GF-D8 (cell line): ENCODE measurements at regions not wholly inside any gene's neighbourhood (a gene's known extent, or its start where the extent isn't known, plus 50 kb on each side); places are given as distances from the start of the nearest gene placed in this dataset.

Source experiments
- DNase-seq: peaks from one replicate; lab custom pipeline; 2025; lab: John Stamatoyannopoulos, UW

DNA sequence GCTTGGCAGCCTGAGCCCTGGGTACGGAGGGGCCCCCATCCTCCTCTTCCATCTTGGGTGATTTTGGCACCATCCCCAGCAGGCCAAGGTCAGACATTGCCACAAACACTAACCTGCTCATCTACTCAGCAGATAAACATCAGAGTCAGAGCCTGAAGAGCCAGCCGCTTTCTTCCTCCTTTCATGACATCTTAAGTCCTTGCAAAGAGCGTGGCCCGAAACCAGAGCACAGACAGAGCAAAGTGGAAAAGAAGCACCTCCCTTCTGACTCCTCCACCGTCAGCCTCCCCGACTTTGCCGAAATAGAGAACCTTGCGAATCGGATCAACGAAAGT lies 60.4 kb upstream of the RPH3AL start:
- no peak for DNase-seq

DNA sequence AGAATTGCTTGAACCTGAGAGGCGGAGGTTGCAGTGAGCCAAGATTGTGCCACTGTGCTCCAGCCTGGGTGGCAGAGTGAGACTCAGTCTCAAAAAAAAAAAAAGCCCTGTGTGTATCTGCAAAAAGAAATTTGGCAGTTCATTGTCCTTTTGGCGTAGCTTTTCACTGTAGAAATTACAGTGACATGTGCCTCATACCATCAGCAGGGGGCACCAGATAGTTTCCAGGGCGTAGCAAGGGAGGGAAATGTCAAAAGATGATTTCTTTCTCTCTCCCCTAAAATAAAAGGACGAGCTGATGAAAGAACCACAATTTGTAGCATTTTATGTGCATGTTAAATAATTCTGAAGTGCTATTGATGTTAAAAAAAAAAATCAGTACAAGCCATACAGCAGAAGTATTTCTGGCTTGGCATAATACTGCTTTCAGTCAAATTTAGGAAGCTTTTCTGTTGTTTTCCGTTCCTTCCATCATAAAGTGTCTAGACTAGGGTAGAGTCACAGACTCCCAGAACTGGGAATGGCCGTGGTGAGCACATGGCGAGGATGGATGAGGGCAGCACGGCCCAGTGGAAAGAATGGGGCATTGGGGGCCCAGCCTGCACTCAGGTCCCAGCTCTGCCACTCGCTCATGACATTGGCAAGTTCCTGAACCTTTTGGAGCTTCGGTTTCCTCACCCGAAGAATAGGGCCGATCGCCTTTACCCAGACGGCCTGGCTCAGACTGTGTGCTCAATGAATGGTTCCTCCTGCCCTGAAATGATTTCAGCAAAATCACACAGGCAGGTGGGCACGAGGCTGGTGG lies 59.8 kb upstream of the RPH3AL start:
- peak; percentile 9 for DNase-seq

DNA sequence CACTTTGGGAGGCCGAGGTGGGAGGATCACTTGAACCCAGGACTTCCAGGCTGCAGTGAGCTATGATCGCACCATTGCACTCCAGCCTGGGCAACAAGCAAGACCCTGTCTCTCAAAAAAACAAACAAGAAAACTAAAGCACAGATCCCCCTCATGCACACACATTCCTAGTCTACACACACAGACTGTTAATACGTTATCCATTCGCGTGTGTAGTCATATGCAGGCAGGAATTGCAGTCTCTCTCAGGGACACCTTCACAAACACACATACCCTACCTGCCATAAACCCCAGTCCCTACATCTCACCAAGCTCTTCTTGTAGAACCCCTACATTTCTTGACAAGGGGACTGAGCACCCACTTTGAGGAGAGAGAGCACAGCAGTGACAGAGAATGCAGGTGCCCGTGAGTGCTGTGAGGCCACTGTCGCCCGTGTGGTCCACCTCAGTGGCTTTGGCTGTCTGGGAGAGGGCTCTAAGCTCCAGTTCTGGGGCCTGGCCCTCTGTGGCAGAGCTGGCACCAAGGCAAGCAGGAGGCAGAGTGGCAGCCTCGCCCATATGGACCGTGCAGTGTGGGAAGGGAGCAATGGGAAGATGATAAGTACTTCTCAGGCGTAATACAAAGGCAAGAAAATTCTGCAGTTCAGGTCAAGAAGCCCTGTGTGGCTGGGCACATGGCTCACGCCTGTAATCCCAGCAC lies 59.0 kb upstream of the RPH3AL start:
- DNase-seq, result no peak

DNA sequence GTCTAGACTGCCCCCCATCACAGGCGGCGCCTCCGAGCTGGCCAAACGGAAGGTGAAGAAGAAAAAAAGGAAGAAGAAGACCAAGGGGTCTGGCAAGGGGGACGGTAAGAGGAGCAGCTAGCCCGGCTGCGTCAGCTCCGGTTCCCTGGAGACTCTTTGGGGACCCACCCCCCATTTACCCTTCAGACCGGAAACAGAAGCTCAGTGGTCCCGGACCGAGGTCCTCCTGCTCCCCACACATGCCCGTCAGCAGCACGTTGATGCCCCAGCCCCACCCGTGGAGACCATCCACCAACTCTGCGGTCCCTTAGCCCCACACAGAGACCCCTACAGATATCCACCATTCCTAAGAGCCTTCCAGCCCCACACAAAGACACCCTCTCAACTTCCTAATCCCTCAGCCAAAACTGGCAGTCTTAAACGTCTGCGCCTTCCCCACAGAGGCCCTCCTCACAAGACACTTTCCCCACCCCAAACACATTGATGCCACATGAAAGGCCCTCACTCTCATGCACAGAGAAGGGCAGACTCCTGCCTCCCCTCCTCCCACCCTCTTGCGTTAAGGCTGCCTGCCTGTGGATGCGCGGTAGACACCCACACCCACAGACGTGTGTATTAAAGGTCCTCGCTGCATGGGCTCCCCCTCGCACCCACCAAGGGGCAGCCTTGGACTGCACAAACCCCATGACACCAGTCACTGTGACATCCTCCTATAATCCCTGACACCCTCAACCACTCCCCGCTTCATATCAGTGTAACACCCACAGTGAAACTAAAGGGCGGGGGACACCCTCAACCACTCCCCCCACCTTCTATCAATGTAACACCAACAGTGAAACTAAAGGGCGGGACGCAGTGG lies 58.2 kb upstream of the RPH3AL start:
- no peak for DNase-seq

DNA sequence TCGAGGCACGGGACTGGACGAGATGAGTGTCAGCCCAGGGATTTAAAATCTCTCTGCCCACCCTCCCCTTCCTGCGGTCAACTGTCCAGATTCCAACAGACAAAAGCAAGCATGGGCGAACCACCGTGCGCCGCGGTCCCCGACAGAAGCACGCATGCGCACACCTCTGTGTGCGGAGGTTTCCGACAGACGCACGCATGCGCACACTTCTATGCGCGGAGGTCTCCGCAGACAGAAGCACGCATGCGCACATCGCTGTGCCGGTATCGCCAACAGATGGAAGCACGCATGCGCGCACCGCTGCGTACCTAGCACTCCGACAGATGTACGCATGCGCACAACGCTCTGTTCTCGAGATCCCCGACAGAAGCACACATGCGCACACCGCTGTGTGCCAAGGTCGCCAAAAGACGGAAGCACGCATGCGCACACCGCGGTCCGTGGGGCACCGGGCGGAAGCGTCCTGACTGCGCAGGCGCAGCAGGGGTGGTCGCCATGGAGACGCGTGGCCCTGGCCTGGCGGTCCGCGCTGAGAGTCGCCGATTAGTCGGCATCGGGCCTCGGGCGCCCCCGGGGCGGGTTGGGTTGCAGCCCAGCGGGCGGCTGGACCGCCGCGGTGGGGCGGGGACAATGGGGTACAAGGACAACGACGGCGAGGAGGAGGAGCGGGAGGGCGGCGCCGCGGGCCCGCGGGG lies 57.4 kb upstream of the RPH3AL start:
- peak; percentile 89 for DNase-seq

DNA sequence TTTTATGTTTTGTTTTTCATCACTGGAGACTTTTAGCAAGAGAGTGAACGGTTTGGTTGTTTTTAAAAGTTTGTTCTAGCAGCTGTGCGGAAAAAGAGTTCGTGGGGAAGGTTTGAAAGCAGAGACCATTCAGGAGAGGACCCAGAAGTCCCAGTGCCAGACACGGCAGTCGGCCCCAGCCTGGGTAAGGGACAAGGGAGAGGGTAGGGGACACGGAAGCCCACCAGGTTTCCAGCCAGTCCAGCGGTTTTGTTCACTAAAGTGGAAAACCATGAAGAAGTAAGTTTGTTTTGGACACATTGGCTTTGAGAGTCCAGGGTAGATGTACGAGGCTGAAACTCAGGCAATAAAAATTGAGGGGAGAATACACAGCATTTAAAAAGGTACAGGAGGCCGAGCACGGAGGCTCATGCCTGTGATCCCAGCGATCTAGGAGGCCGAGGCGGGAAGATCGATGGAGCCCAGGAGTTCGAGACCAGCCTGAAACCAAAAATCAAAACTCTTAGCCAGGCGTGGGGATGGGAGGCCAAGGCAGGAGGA lies 56.8 kb upstream of the RPH3AL start:
- DNase-seq, result no peak

DNA sequence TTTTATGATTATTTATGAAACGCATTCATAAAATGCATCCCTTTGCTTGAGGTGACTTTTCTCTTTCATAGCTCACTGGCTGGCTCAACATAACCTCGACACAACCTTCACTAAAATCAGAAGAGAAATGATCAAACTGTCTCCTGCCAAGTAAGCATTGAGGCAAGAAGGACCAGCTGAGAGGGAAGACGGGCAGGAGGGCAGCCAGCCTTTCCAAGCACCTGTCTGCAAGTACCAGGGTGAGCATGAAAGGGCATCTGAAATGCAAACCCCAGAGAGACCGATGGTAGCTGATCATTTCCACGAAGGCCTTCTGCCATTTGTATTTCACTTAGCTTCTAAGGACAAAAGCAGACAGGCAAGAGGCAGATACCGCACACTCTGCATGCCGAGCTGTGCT lies 52.1 kb upstream of the RPH3AL start:
- DNase-seq, result no peak
